ENCODE measurements at regions not wholly inside any gene's neighbourhood (a gene's known extent, or its start where the extent isn't known, plus 50 kb on each side); places are given as distances from the start of the nearest gene placed in this dataset.

DNA sequence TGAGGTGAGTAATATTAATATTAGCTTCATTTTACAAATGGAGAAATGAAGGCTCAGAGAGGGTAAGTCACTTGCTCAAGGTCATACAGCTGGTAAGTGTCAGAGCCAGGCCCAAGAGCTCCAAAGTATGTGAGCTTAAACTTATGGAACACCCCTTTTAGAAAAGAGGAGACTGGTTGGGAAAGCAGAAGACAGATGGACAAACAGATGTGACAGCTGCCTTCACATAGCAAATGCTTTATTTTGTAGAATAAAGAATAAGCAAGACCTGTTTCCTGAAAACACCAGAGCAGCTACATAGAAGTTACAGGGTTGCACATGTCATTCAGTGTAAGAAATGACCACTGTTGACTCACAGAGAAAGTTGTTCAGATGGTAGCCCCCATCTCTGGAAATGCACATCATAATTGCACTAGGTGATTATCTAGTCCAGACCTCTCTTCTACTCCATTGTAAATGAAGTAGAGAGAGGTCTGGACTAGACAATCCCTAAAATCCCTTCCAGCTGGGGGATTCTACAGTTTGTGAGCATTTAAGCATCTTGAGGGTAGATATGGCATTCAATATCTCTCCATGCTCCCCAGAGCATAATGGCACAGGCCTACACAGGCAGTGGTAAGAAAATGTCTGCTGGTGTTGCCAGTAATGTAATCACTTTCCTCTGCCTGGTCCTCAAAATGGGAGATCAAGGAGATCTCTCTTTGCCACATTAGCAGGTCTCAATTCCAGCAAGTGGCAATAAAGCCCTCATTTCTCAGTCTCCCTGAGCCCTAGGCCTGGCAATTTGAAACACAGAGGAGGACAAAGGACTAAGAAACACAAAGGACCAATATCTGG, 188.2 kb upstream of the FGGY start:
- TF ChIP-seq TCF12 (IDR thresholded peaks at IDR 0.05; ENCODE audit: low read depth): no peak

DNA sequence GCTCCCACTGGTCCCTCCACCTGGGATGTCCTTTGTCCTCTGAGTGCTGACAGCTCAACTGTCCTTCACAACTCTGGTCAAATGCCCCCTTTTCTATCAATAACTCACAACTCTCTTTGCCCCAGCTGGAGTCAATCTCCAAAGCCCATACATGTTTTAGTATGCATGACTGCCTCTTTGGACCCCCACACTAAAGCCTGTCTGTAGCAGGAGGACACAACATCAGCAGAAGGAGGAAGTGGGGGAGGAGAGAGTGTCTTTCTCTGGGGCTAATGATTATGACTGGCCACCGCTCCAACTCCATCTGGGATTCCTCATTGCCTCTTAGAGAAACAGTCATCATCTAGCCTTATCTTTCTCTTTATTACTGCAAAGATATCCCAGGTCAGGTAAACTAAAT, 186.6 kb upstream of the FGGY start:
- no peak for TF ChIP-seq TCF12 (IDR thresholded peaks at IDR 0.05; ENCODE audit: low read depth)
- TF ChIP-seq CREB1 (IDR thresholded peaks at IDR 0.05; ENCODE audit: low read depth): no peak
- no peak for TF ChIP-seq FOXM1 (IDR thresholded peaks at IDR 0.05; ENCODE audit: borderline replicate concordance, low read depth)

DNA sequence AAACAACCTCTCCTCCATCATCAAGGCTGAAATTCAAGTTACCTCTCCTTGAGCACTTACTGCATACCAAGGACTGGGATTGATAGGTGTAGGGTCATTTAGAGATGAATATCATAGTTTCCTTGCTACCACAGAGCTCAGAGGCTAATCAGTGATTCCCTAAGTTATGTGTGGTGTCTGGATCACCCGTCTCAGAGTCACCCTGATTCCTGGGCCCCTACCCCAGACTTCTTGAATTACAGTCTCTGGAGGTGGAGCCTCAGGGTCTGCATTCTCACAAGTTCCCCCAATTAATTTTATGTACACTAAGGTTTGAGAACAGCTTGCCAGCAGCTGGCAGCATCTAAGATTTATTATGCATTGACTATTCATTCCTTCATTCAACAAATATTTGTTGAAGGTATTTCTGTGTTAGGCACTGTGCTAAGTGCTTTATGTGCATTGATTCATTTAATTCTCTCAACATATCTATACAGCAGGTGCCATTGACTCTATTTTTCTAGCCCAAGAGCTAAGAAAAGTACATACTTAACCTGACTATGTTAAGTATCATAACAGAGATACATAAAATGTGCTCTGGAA, 182.9 kb upstream of the FGGY start:
- TF ChIP-seq YY1 (IDR thresholded peaks at IDR 0.05; ENCODE audit: low read depth): no peak
- TF ChIP-seq, protein P1, sequence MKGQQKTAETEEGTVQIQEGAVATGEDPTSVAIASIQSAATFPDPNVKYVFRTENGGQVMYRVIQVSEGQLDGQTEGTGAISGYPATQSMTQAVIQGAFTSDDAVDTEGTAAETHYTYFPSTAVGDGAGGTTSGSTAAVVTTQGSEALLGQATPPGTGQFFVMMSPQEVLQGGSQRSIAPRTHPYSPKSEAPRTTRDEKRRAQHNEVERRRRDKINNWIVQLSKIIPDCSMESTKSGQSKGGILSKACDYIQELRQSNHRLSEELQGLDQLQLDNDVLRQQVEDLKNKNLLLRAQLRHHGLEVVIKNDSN (IDR thresholded peaks at IDR 0.05): no peak
- TF ChIP-seq NFIC (IDR thresholded peaks at IDR 0.05): peak; percentile 90
- TF ChIP-seq RAD21 (IDR thresholded peaks at IDR 0.05; ENCODE audit: low read depth): 0 out of 2 replicates have a peak, but pooled peaks have one; percentile 2
- TF ChIP-seq EGR1 (IDR thresholded peaks at IDR 0.05): no peak
- TF ChIP-seq TEAD4 (IDR thresholded peaks at IDR 0.05): peak; percentile 84
- TF ChIP-seq, protein P2, sequence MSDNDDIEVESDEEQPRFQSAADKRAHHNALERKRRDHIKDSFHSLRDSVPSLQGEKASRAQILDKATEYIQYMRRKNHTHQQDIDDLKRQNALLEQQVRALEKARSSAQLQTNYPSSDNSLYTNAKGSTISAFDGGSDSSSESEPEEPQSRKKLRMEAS (IDR thresholded peaks at IDR 0.05): no peak
- TF ChIP-seq TCF12 (IDR thresholded peaks at IDR 0.05; ENCODE audit: low read depth): peak; percentile 91
- TF ChIP-seq CEBPB (IDR thresholded peaks at IDR 0.05): no peak
- TF ChIP-seq EP300 (IDR thresholded peaks at IDR 0.05; ENCODE audit: borderline replicate concordance): peak; percentile 95
- peak; percentile 91 for TF ChIP-seq FOXM1 (IDR thresholded peaks at IDR 0.05; ENCODE audit: borderline replicate concordance, low read depth)
- TF ChIP-seq, protein P3, sequence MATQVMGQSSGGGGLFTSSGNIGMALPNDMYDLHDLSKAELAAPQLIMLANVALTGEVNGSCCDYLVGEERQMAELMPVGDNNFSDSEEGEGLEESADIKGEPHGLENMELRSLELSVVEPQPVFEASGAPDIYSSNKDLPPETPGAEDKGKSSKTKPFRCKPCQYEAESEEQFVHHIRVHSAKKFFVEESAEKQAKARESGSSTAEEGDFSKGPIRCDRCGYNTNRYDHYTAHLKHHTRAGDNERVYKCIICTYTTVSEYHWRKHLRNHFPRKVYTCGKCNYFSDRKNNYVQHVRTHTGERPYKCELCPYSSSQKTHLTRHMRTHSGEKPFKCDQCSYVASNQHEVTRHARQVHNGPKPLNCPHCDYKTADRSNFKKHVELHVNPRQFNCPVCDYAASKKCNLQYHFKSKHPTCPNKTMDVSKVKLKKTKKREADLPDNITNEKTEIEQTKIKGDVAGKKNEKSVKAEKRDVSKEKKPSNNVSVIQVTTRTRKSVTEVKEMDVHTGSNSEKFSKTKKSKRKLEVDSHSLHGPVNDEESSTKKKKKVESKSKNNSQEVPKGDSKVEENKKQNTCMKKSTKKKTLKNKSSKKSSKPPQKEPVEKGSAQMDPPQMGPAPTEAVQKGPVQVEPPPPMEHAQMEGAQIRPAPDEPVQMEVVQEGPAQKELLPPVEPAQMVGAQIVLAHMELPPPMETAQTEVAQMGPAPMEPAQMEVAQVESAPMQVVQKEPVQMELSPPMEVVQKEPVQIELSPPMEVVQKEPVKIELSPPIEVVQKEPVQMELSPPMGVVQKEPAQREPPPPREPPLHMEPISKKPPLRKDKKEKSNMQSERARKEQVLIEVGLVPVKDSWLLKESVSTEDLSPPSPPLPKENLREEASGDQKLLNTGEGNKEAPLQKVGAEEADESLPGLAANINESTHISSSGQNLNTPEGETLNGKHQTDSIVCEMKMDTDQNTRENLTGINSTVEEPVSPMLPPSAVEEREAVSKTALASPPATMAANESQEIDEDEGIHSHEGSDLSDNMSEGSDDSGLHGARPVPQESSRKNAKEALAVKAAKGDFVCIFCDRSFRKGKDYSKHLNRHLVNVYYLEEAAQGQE (IDR thresholded peaks at IDR 0.05; ENCODE audit: low read depth): no peak
- no peak for TF ChIP-seq CREB1 (IDR thresholded peaks at IDR 0.05; ENCODE audit: low read depth)
- TF ChIP-seq ZBTB7A (IDR thresholded peaks at IDR 0.05; ENCODE audit: low read depth): no peak
- TF ChIP-seq TAF1 (IDR thresholded peaks at IDR 0.05; ENCODE audit: low read depth): no peak

DNA sequence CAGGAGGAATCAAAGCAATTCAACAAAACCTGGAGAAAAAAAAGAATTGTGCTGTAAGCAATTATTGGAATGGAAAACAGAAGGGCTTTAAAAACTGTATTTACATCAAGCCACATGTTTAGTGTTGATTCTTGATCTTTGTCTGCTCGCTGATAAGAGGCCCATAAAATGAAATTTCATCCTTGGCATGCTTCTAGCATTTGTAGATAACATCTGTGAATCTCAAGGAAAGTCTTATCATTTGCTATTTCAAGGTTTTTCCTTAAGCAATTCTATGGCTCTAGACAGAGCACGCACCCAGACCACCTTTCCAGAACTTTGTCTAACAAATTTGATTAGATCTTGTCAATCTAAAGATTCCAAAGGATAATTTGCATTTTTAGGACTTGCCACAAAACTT, 181.0 kb upstream of the FGGY start:
- TF ChIP-seq, protein P2 (IDR thresholded peaks at IDR 0.05): no peak
- TF ChIP-seq, protein P1 (IDR thresholded peaks at IDR 0.05): no peak
- no peak for TF ChIP-seq EGR1 (IDR thresholded peaks at IDR 0.05)
- TF ChIP-seq, protein P3 (IDR thresholded peaks at IDR 0.05; ENCODE audit: low read depth): no peak
- TF ChIP-seq CEBPB (IDR thresholded peaks at IDR 0.05): no peak
- no peak for TF ChIP-seq ZBTB7A (IDR thresholded peaks at IDR 0.05; ENCODE audit: low read depth)
- TF ChIP-seq EP300 (IDR thresholded peaks at IDR 0.05; ENCODE audit: borderline replicate concordance): no peak
- no peak for TF ChIP-seq TEAD4 (IDR thresholded peaks at IDR 0.05)
- TF ChIP-seq TAF1 (IDR thresholded peaks at IDR 0.05; ENCODE audit: low read depth): no peak
- no peak for TF ChIP-seq NFIC (IDR thresholded peaks at IDR 0.05)
- TF ChIP-seq RAD21 (IDR thresholded peaks at IDR 0.05; ENCODE audit: low read depth): no peak
- no peak for TF ChIP-seq FOXM1 (IDR thresholded peaks at IDR 0.05; ENCODE audit: borderline replicate concordance, low read depth)
- TF ChIP-seq CREB1 (IDR thresholded peaks at IDR 0.05; ENCODE audit: low read depth): no peak
- TF ChIP-seq TCF12 (IDR thresholded peaks at IDR 0.05; ENCODE audit: low read depth): no peak
- no peak for TF ChIP-seq YY1 (IDR thresholded peaks at IDR 0.05; ENCODE audit: low read depth)

DNA sequence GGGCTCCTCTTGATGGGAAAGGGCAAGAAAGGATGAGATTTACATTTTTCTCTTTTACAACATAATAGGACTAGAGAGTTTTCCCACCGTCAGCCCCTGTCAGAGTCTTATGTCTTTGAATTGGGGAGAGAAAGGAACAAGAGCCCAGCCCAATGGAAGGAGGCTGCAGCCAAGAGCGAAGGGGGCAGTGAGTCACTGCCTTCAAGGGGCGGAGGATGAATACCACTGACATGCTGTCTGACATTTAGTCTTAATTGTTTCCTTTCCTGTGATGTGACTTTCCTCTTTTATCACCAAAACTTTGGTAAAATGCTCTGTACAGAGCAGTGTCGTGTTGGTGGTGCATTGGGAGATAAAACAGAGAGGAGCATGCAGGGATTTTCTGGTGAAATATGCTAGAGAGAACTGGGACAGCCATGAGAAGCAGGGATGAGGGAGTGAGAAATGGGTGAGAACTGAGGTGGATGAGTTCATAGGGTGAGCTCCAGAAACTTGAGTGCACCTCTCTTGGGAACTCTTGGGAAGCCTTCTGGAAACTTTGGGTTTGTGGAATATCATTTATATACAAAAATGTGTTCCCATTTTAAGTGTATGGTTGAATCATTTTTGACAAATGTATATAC, 179.9 kb upstream of the FGGY start:
- TF ChIP-seq, protein P3 (IDR thresholded peaks at IDR 0.05; ENCODE audit: low read depth): no peak
- TF ChIP-seq TEAD4 (IDR thresholded peaks at IDR 0.05): peak; percentile 27; the same call in 1 of the 2 replicates
- peak; percentile 66; the same call in 1 of the 2 replicates for TF ChIP-seq EP300 (IDR thresholded peaks at IDR 0.05; ENCODE audit: borderline replicate concordance)
- TF ChIP-seq TAF1 (IDR thresholded peaks at IDR 0.05; ENCODE audit: low read depth): no peak

All from Ishikawa (cell line).